Sigmoid colon (tissue), 6 donors: ENCODE measurements at regions not wholly inside any gene's neighbourhood (a gene's known extent, or its start where the extent isn't known, plus 50 kb on each side); places are given as distances from the start of the nearest gene placed in this dataset.

Experiments used
- DNase-seq: peaks from one replicate; pipeline ENCODE4 v3.0.0-alpha.2; 2019
- H3K27ac ChIP-seq, 4 donors: fragments of 200-600 bp; sonication (generic); one replicate each; pipeline ENCODE4 v1.5.1; 2016 to 2019; ENCODE audit warnings: mild to moderate bottlenecking in 1 of 4
- H3K27me3 ChIP-seq, 3 donors: fragments of 200-600 bp; sonication (generic); one replicate each; pipeline ENCODE4 v1.5.1; 2019; ENCODE audit warnings: mild to moderate bottlenecking in 1 of 3
- H3K36me3 ChIP-seq, 4 donors: fragments of 200-600 bp; sonication (generic); one replicate each; pipeline ENCODE4 v1.5.1; 2016 to 2019
- H3K4me1 ChIP-seq, 4 donors: fragments of 200-600 bp; sonication (generic); one replicate each; pipeline ENCODE4 v1.5.1; 2017 to 2019
- H3K4me3 ChIP-seq, 4 donors: fragments of 200-600 bp; sonication (generic); one replicate each; pipeline ENCODE4 v1.5.1; 2017 to 2019; ENCODE audit warnings: mild to moderate bottlenecking in 2 of 4, moderate library complexity in 1 of 4
- H3K9me3 ChIP-seq, 4 donors: fragments of 200-600 bp in 3 of 4; sonication (generic) in 3 of 4; one replicate each; pipeline versions ENCODE4 v1.5.1 to v1.6.1; 2013 to 2019
- CTCF ChIP-seq, 4 experiments: fragments of 450-650 bp in 3 of 4; fragments of 200-600 bp in 1 of 4; IDR thresholded peaks; one replicate each; pipeline ENCODE4 v1.5.1; 2016 to 2019; ENCODE audit warnings: antibody characterized with exemption in 4 of 4, mild to moderate bottlenecking in 3 of 4, moderate library complexity in 2 of 4
- EP300 ChIP-seq, 4 donors: sonication (generic); formaldehyde crosslinking; IDR thresholded peaks; one replicate each; pipeline ENCODE4 v1.6.1; 2017; ENCODE audit warnings: antibody characterized with exemption in 4 of 4
- POLR2A ChIP-seq, 2 donors: fragments of 450-650 bp; IDR thresholded peaks; one replicate each; pipeline ENCODE4 v1.6.1; 2016; ENCODE audit warnings: antibody characterized with exemption in 2 of 2, mild to moderate bottlenecking in 2 of 2, moderate library complexity in 2 of 2
- POLR2AphosphoS5 ChIP-seq, 4 donors: sonication (generic); formaldehyde crosslinking; IDR thresholded peaks; one replicate each; pipeline ENCODE4 v1.6.1; 2017; ENCODE audit warnings: antibody characterized with exemption in 4 of 4
- WGBS, 2 donors: extraction: QIAGEN DNeasy Blood & Tissue Kit; methylation state at CpG; one replicate each; pipeline ENCODE4 v1.1.7; 2013; 5-methylcytosine and 5-hydroxymethylcytosine counted together
- intact Hi-C: fragments of 100-400 bp; cut with DNase I; formaldehyde crosslinking; loops from one replicate; pipeline ENCODE4 v1.15.1; 2023
- donor health status: healthy with polysubstance abuse.
- donor health status: healthy.

- H3K27me3 ChIP-seq, result no peaks in the 10 kb centered on the region
- H3K27ac ChIP-seq, result no peak overlapping the region
- WGBS, 2 donors, result 73 to 77% methylated on average over 10 of the region's 10 CpGs
- peaks cover 0 to 12% (median under 1%) of the 10 kb centered on the region in 4 donors for H3K9me3 ChIP-seq
- intact Hi-C loops, result no loop called here
- H3K4me1 ChIP-seq, result no peaks in the 10 kb centered on the region
- no peak for TF ChIP-seq POLR2A (IDR thresholded peaks at IDR 0.05)
- TF ChIP-seq EP300 (IDR thresholded peaks at IDR 0.05), result no peak
- no peak for TF ChIP-seq POLR2AphosphoS5 (IDR thresholded peaks at IDR 0.05)
- no peak for TF ChIP-seq CTCF (IDR thresholded peaks at IDR 0.05)
- H3K36me3 ChIP-seq, result no peaks in the 10 kb centered on the region
- no peak for DNase-seq
- H3K4me3 ChIP-seq, result no peak overlapping the region
These were observed 152.7 kb upstream of the PRNP start for GRCh38 chr20:4533368-4534133.

- Histone ChIP-seq H3K27me3 (no peaks in the 10 kb centered on the region), H3K9me3 (peaks cover 0 to 12% (median under 1%) of the 10 kb centered on the region in 4 donors), H3K4me3 (no peak overlapping the region), H3K27ac (no peak overlapping the region), H3K4me1 (no peaks in the 10 kb centered on the region), H3K36me3 (no peaks in the 10 kb centered on the region)
- TF ChIP-seq EP300 (IDR thresholded peaks at IDR 0.05), result no peak
- TF ChIP-seq CTCF (IDR thresholded peaks at IDR 0.05), result no peak
- TF ChIP-seq POLR2AphosphoS5 (IDR thresholded peaks at IDR 0.05), result no peak
- no peak for TF ChIP-seq POLR2A (IDR thresholded peaks at IDR 0.05)
- intact Hi-C loops, result no loop called here
- DNase-seq, result no peak
- 69 to 81% methylated on average over 1 of the region's 1 CpG for WGBS, 2 donors
These were observed 153.5 kb upstream of the PRNP start for GRCh38 chr20:4532772-4533171.

DNA sequence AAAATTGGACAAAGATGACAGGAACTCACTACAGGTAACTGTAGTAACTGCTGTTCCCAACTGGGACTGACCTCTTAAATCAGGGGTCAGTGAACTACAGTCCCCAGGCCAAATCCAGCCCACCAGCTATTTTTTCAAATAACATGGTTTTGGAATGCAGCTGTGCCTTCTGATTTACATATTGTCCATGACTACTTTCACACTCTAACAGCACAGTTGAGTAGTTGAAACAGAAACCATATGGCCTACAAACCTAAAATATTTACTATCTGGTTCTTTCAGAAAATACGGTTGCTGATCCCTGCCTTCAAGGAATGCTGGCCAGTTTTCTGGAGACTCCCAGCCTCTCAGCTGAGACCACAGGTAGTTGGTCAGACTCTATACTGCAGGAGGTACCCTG is 161.5 kb upstream of the PRNP start:
- Histone ChIP-seq H3K36me3 (no peaks in the 10 kb centered on the region), H3K27ac (no peak overlapping the region), H3K4me3 (no peak overlapping the region), H3K9me3 (peaks cover 0 to 12% (median 0%) of the 10 kb centered on the region in 4 donors), H3K27me3 (no peaks in the 10 kb centered on the region), H3K4me1 (no peaks in the 10 kb centered on the region)
- 60 to 67% methylated on average over 1 of the region's 1 CpG for WGBS, 2 donors
- intact Hi-C loops, result no loop called here
- DNase-seq, result no peak
- TF ChIP-seq CTCF (IDR thresholded peaks at IDR 0.05), result no peak
- no peak for TF ChIP-seq EP300 (IDR thresholded peaks at IDR 0.05)
- no peak for TF ChIP-seq POLR2A (IDR thresholded peaks at IDR 0.05)
- TF ChIP-seq POLR2AphosphoS5 (IDR thresholded peaks at IDR 0.05), result no peak

DNA sequence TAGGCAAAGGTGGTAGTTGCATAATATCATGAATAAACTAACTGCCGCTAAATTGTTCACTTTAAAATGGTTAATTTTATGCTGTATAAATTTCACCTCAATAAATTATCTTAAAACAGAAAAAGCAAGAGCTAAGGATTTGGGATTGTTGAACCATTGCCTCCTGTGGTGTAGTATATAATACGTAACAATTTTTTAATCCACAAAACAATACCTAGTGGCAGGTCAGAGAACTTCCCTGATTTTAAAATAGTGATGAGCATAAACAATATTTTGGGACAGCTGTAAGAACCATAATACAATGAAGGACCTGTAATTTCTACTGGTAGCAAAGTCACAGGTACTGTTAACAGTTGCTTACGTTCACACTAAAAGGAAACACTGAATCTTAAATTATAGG is 161.9 kb upstream of the PRNP start:
- Histone ChIP-seq H3K9me3 (peaks cover 0 to 8% (median 0%) of the 10 kb centered on the region in 4 donors), H3K36me3 (no peaks in the 10 kb centered on the region), H3K4me1 (no peaks in the 10 kb centered on the region), H3K27ac (no peak overlapping the region), H3K4me3 (no peak overlapping the region), H3K27me3 (no peaks in the 10 kb centered on the region)
- no peak for DNase-seq
- no peak for TF ChIP-seq POLR2A (IDR thresholded peaks at IDR 0.05)
- TF ChIP-seq POLR2AphosphoS5 (IDR thresholded peaks at IDR 0.05), result no peak
- no peak for TF ChIP-seq EP300 (IDR thresholded peaks at IDR 0.05)
- no peak for TF ChIP-seq CTCF (IDR thresholded peaks at IDR 0.05)
- WGBS, 2 donors, result 91 to 95% methylated on average over 3 of the region's 3 CpGs
- intact Hi-C loops, result no loop called here

GRCh38 chr20:4522310-4522709 is 163.9 kb upstream of the PRNP start:
- no peak for TF ChIP-seq CTCF (IDR thresholded peaks at IDR 0.05)
- TF ChIP-seq POLR2AphosphoS5 (IDR thresholded peaks at IDR 0.05), result no peak
- no peak for TF ChIP-seq POLR2A (IDR thresholded peaks at IDR 0.05)
- no peak for TF ChIP-seq EP300 (IDR thresholded peaks at IDR 0.05)
- H3K27me3 ChIP-seq, result no peaks in the 10 kb centered on the region
- no peak overlapping the region for H3K27ac ChIP-seq
- no peaks in the 10 kb centered on the region for H3K9me3 ChIP-seq
- no peak for DNase-seq
- WGBS, 2 donors, result 88 to 90% methylated on average over 8 of the region's 8 CpGs
- H3K4me3 ChIP-seq, result no peak overlapping the region
- H3K36me3 ChIP-seq, result no peaks in the 10 kb centered on the region
- intact Hi-C loops, result no loop called here
- H3K4me1 ChIP-seq, result no peaks in the 10 kb centered on the region
